GM12865 (cell line): ENCODE measurements at regions not wholly inside any gene's neighbourhood (a gene's known extent, or its start where the extent isn't known, plus 50 kb on each side); places are given as distances from the start of the nearest gene placed in this dataset.

Source experiments
- DNase-seq: peaks from one replicate; pipeline ENCODE4 v3.0.0; 2010; ENCODE audit warnings: low read depth
- H3K4me3 ChIP-seq: 2 replicates; pipeline ENCODE4 v1.5.1; 2011; ENCODE audit warnings: mild to moderate bottlenecking, low read depth, low read length, control low read depth
- CTCF ChIP-seq: IDR thresholded peaks from 2 replicates; pipeline ENCODE4 v1.5.1; 2011; ENCODE audit warnings: low read length, control low read depth, low read depth, inconsistent platforms; ENCODE audit not compliant: insufficient read depth; ENCODE audit errors: missing control alignments

- no peak overlapping the region for H3K4me3 ChIP-seq
- no peak for DNase-seq
- no peak for TF ChIP-seq CTCF
Observed at GRCh38 chr6:28743271-28743789, 180.5 kb downstream of the TRIM27 start.

DNA sequence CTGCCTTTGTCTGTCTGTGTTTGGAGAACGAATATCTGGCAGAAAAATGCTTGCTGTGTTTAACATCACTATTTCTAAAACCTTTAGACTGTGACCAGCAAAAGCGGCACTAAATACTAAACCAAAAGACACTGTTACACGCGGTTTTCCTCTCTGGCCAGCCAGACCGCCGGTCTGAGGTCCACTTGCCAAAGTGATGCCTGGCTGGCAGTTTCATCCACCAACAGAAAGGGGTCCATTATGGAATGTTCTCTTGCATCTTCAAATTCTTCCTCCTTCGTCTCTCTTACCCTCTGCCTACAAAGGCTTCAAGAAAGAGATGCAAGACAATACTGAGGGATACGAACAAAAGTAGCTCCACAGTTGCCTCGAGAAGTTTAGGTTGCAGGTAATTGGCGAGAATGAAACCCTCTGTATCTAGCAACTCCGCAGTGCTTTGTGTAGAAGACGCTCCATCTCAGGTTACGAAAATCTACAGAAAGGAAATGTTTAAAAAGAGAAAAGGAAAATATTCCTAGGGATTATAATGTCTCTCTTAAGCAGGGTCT, 176.6 kb downstream of the TRIM27 start:
- H3K4me3 ChIP-seq, result no peak overlapping the region
- no peak for DNase-seq
- no peak for TF ChIP-seq CTCF

DNA sequence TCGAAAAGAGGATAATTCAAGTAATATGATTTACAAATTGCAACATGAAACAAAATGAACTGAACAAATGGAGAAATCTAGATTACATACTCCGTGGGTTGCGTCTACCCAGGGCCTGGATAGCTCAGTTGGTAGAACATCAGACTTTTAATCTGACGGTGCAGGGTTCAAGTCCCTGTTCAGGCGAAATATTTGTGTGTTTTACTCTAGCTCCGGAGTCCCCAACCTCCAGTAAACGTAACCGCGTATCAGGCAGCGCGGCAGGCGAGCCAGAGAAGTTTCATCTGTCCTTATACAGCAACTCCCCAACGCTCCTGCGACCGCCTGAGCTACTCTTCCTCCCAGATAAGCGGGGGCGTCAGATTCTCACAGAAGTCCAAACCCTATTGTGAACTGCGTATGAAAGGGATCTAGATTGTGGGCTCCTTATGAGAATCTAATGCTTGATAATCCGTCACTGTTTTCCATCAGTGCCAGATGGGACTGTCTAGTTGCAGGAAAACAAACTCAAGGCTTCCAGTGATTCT, 176.1 kb downstream of the TRIM27 start:
- no peak for TF ChIP-seq CTCF
- no peak overlapping the region for H3K4me3 ChIP-seq
- peak; percentile 64 for DNase-seq

GRCh38 chr6:28748192-28748591, 175.6 kb downstream of the TRIM27 start:
- H3K4me3 ChIP-seq, result no peak overlapping the region
- no peak for TF ChIP-seq CTCF
- DNase-seq, result no peak

GRCh38 chr6:28750926-28751458, 172.8 kb downstream of the TRIM27 start:
- H3K4me3 ChIP-seq, result no peak overlapping the region
- TF ChIP-seq CTCF, result no peak
- DNase-seq, result no peak

GRCh38 chr6:28751514-28751913, 172.3 kb downstream of the TRIM27 start:
- no peak overlapping the region for H3K4me3 ChIP-seq
- DNase-seq, result no peak
- no peak for TF ChIP-seq CTCF

DNA sequence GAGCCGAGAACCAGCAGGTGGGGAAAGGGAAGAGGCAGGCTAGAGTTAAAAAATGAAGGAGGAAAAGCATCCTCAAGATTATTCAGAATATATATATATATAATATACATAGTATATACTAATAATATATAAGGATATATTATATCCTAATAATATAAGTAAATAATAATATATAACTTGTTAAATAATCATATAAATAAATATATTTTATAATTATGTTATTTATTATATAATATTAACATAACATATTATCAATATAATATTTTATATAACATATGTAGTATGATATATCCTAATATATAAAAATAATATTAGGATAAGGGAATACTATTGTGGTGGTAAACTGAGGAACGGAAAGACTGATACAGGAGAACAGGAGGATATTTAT, 171.8 kb downstream of the TRIM27 start:
- H3K4me3 ChIP-seq, result no peak overlapping the region
- no peak for TF ChIP-seq CTCF
- no peak for DNase-seq
